ENCODE measurements at regions not wholly inside any gene's neighbourhood (a gene's known extent, or its start where the extent isn't known, plus 50 kb on each side); places are given as distances from the start of the nearest gene placed in this dataset.

GRCh38 chr9:107999011-107999410 lies 509.4 kb upstream of the KLF4 start:
- Histone ChIP-seq H3K27ac (ENCODE audit: low read depth, low read length) (no peak overlapping the region), H3K9me2 (replicated peaks; ENCODE audit: control insufficient read depth, low read length) (no peaks in the 10 kb centered on the region), H3K79me2 (ENCODE audit: control insufficient read depth, low read length) (no peaks in the 10 kb centered on the region), H3K4me2 (ENCODE audit: low read length) (no peak overlapping the region), H3F3A (ENCODE audit: control insufficient read depth, insufficient read depth) (no peaks in the 10 kb centered on the region), H3K36me3 (ENCODE audit: control insufficient read depth, low read length) (no peaks in the 10 kb centered on the region), H3K27me3 (ENCODE audit: control insufficient read depth, low read length) (no peaks in the 10 kb centered on the region), H4K20me1 (ENCODE audit: control insufficient read depth, insufficient read depth, low read depth, low read length) (no peaks in the 10 kb centered on the region), H3K4me3 (ENCODE audit: low read length) (no peak overlapping the region), H3K4me1 (ENCODE audit: control insufficient read depth, low read length) (no peaks in the 10 kb centered on the region), H3K9me3 (ENCODE audit: control insufficient read depth, insufficient read depth, low read length) (no peaks in the 10 kb centered on the region)
- no peak for TF ChIP-seq EZH2phosphoT487 (IDR thresholded peaks at IDR 0.05; ENCODE audit: borderline replicate concordance, low read length)
- TF ChIP-seq CTCF (IDR thresholded peaks at IDR 0.05; ENCODE audit: low read depth, low read length, poor library complexity, severe bottlenecking), result no peak

- no peaks in the 10 kb centered on the region for H3K9me2 ChIP-seq (replicated peaks; ENCODE audit: control insufficient read depth, low read length)
- H3K4me1 ChIP-seq (ENCODE audit: control insufficient read depth, low read length), result no peaks in the 10 kb centered on the region
- no peak overlapping the region for H3K27ac ChIP-seq (ENCODE audit: low read depth, low read length)
- H3K79me2 ChIP-seq (ENCODE audit: control insufficient read depth, low read length), result no peaks in the 10 kb centered on the region
- H4K20me1 ChIP-seq (ENCODE audit: control insufficient read depth, insufficient read depth, low read depth, low read length), result no peaks in the 10 kb centered on the region
- TF ChIP-seq CTCF (IDR thresholded peaks at IDR 0.05; ENCODE audit: low read depth, low read length, poor library complexity, severe bottlenecking) (no peak), EZH2phosphoT487 (IDR thresholded peaks at IDR 0.05; ENCODE audit: borderline replicate concordance, low read length) (no peak)
- no peak overlapping the region for H3K4me3 ChIP-seq (ENCODE audit: low read length)
- no peaks in the 10 kb centered on the region for H3K27me3 ChIP-seq (ENCODE audit: control insufficient read depth, low read length)
- H3K4me2 ChIP-seq (ENCODE audit: low read length), result no peak overlapping the region
- H3F3A ChIP-seq (ENCODE audit: control insufficient read depth, insufficient read depth), result no peaks in the 10 kb centered on the region
- no peaks in the 10 kb centered on the region for H3K9me3 ChIP-seq (ENCODE audit: control insufficient read depth, insufficient read depth, low read length)
- H3K36me3 ChIP-seq (ENCODE audit: control insufficient read depth, low read length), result no peaks in the 10 kb centered on the region
Observed at GRCh38 chr9:107994648-107995047, 505.1 kb upstream of the KLF4 start.

GRCh38 chr9:107992271-107992670 lies 502.7 kb upstream of the KLF4 start:
- Histone ChIP-seq H3K27me3 (ENCODE audit: control insufficient read depth, low read length) (no peaks in the 10 kb centered on the region), H4K20me1 (ENCODE audit: control insufficient read depth, insufficient read depth, low read depth, low read length) (no peaks in the 10 kb centered on the region)
- TF ChIP-seq EZH2phosphoT487 (IDR thresholded peaks at IDR 0.05; ENCODE audit: borderline replicate concordance, low read length), result no peak
- no peak for TF ChIP-seq CTCF (IDR thresholded peaks at IDR 0.05; ENCODE audit: low read depth, low read length, poor library complexity, severe bottlenecking)

GRCh38 chr9:107991581-107991980 lies 502.0 kb upstream of the KLF4 start:
- Histone ChIP-seq H3K4me3 (ENCODE audit: low read length) (no peak overlapping the region), H3F3A (ENCODE audit: control insufficient read depth, insufficient read depth) (no peaks in the 10 kb centered on the region), H3K9me3 (ENCODE audit: control insufficient read depth, insufficient read depth, low read length) (no peaks in the 10 kb centered on the region), H3K4me1 (ENCODE audit: control insufficient read depth, low read length) (no peaks in the 10 kb centered on the region), H3K9me2 (replicated peaks; ENCODE audit: control insufficient read depth, low read length) (no peaks in the 10 kb centered on the region), H3K27me3 (ENCODE audit: control insufficient read depth, low read length) (no peaks in the 10 kb centered on the region), H3K79me2 (ENCODE audit: control insufficient read depth, low read length) (no peaks in the 10 kb centered on the region), H3K27ac (ENCODE audit: low read depth, low read length) (no peak overlapping the region), H3K36me3 (ENCODE audit: control insufficient read depth, low read length) (no peaks in the 10 kb centered on the region), H4K20me1 (ENCODE audit: control insufficient read depth, insufficient read depth, low read depth, low read length) (no peaks in the 10 kb centered on the region), H3K4me2 (ENCODE audit: low read length) (no peak overlapping the region)
- TF ChIP-seq EZH2phosphoT487 (IDR thresholded peaks at IDR 0.05; ENCODE audit: borderline replicate concordance, low read length) (no peak), CTCF (IDR thresholded peaks at IDR 0.05; ENCODE audit: low read depth, low read length, poor library complexity, severe bottlenecking) (no peak)

More at GRCh38 chr9:107992271-107992670, 502.7 kb upstream of the KLF4 start:
- Histone ChIP-seq H3K4me1 (ENCODE audit: control insufficient read depth, low read length) (no peaks in the 10 kb centered on the region), H3K4me2 (ENCODE audit: low read length) (no peak overlapping the region), H3K27ac (ENCODE audit: low read depth, low read length) (no peak overlapping the region), H3K36me3 (ENCODE audit: control insufficient read depth, low read length) (no peaks in the 10 kb centered on the region), H3K4me3 (ENCODE audit: low read length) (no peak overlapping the region), H3K79me2 (ENCODE audit: control insufficient read depth, low read length) (no peaks in the 10 kb centered on the region), H3K9me3 (ENCODE audit: control insufficient read depth, insufficient read depth, low read length) (no peaks in the 10 kb centered on the region), H3K9me2 (replicated peaks; ENCODE audit: control insufficient read depth, low read length) (no peaks in the 10 kb centered on the region), H3F3A (ENCODE audit: control insufficient read depth, insufficient read depth) (no peaks in the 10 kb centered on the region)
